Parathyroid adenoma (tissue), 2 donors: ENCODE measurements at regions not wholly inside any gene's neighbourhood (a gene's known extent, or its start where the extent isn't known, plus 50 kb on each side); places are given as distances from the start of the nearest gene placed in this dataset.

ENCODE experiments used
- H2AFZ ChIP-seq: fragments of 300-600 bp; sonication (generic); one replicate; pipeline ENCODE4 v1.7.0; 2017; ENCODE audit warnings: antibody characterized with exemption, mild to moderate bottlenecking
- H3K27ac ChIP-seq: fragments of 300-600 bp; sonication (generic); one replicate; pipeline ENCODE4 v1.7.0; 2017
- H3K27me3 ChIP-seq: fragments of 300-600 bp; sonication (generic); one replicate; pipeline ENCODE4 v1.7.0; 2017; ENCODE audit warnings: low read length; ENCODE audit not compliant: control insufficient read depth, insufficient read depth
- H3K36me3 ChIP-seq: fragments of 300-600 bp; sonication (generic); one replicate; pipeline ENCODE4 v1.7.0; 2017; ENCODE audit warnings: low read length; ENCODE audit not compliant: control insufficient read depth, insufficient read depth
- H3K4me1 ChIP-seq: fragments of 300-600 bp; sonication (generic); one replicate; pipeline ENCODE4 v1.7.0; 2017; ENCODE audit warnings: control low read depth
- H3K4me2 ChIP-seq: fragments of 300-600 bp; sonication (generic); one replicate; pipeline ENCODE4 v1.7.0; 2017; ENCODE audit warnings: low read length
- H3K4me3 ChIP-seq: fragments of 300-600 bp; sonication (generic); one replicate; pipeline ENCODE4 v1.7.0; 2017; ENCODE audit warnings: low read depth, low read length
- H3K79me2 ChIP-seq: fragments of 300-600 bp; sonication (generic); one replicate; pipeline ENCODE4 v1.7.0; 2017; ENCODE audit warnings: control low read depth
- H3K9ac ChIP-seq: fragments of 300-600 bp; sonication (generic); one replicate; pipeline ENCODE4 v1.7.0; 2017; ENCODE audit warnings: mild to moderate bottlenecking
- H3K9me3 ChIP-seq: fragments of 300-600 bp; sonication (generic); one replicate; pipeline ENCODE4 v1.7.0; 2017; ENCODE audit warnings: low read length; ENCODE audit not compliant: control insufficient read depth
- TF ChIP-seq, protein P1 (sequence below): fragments of 300-600 bp; sonication (generic); IDR thresholded peaks from one replicate; pipeline ENCODE4 v1.7.0; 2017; ENCODE audit warnings: antibody characterized with exemption, mild to moderate bottlenecking
- donor health status: primary hyperparathyroidism.

DNA sequence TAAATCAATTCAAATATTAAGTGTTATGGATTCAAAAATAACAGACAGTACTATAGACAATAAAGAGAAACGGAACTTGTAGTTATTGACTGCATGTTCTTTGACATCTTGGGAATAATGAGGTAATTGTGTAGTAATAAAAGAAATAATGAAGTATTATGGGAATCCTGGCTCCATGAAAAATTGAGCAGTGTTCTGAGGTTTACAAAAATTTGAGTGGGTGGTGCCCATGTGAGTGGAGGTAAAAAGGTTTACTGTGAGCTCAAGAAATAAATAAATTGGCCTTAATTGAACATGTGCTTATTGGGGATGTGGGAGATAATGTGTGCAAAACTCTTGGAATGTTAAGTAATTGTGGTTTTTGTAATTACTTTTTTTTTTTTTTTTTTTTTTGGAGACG lies 1013.7 kb upstream of the GJE1 start:
- Histone ChIP-seq H3K9me3 (no peaks in the 10 kb centered on the region), H3K4me2 (no peak overlapping the region), H3K79me2 (no peaks in the 10 kb centered on the region), H3K36me3 (no peaks in the 10 kb centered on the region), H3K4me1 (no peaks in the 10 kb centered on the region), H3K27ac (no peak overlapping the region), H3K4me3 (no peak overlapping the region), H3K9ac (no peak overlapping the region), H2AFZ (no peak overlapping the region), H3K27me3 (no peaks in the 10 kb centered on the region)
- TF ChIP-seq, protein P1, sequence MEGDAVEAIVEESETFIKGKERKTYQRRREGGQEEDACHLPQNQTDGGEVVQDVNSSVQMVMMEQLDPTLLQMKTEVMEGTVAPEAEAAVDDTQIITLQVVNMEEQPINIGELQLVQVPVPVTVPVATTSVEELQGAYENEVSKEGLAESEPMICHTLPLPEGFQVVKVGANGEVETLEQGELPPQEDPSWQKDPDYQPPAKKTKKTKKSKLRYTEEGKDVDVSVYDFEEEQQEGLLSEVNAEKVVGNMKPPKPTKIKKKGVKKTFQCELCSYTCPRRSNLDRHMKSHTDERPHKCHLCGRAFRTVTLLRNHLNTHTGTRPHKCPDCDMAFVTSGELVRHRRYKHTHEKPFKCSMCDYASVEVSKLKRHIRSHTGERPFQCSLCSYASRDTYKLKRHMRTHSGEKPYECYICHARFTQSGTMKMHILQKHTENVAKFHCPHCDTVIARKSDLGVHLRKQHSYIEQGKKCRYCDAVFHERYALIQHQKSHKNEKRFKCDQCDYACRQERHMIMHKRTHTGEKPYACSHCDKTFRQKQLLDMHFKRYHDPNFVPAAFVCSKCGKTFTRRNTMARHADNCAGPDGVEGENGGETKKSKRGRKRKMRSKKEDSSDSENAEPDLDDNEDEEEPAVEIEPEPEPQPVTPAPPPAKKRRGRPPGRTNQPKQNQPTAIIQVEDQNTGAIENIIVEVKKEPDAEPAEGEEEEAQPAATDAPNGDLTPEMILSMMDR, result no peak

DNA sequence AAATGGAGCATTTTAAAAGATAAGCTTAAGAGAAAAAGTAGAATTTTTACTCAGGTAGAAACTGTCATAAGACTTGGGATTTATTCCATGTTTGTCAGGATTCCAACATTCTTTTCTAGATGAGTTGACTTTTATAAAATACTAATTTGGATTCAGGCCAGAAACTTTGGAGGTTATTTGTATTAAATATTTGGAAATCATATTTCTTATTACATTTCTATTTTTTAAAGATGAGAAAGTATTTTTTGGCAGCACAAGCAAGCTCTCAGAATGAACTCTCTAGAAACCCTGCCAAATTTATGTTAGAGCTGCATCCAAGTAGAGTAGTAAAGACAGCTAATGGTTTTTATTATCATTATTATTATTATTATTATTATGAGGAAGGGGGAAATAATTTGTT lies 1014.9 kb upstream of the GJE1 start:
- H2AFZ ChIP-seq, result no peak overlapping the region
- H3K4me3 ChIP-seq, result no peak overlapping the region
- no peak overlapping the region for H3K9ac ChIP-seq
- no peaks in the 10 kb centered on the region for H3K79me2 ChIP-seq
- no peaks in the 10 kb centered on the region for H3K4me1 ChIP-seq
- TF ChIP-seq, protein P1, result no peak
- H3K27me3 ChIP-seq, result no peaks in the 10 kb centered on the region
- no peaks in the 10 kb centered on the region for H3K9me3 ChIP-seq
- H3K27ac ChIP-seq, result no peak overlapping the region
- no peak overlapping the region for H3K4me2 ChIP-seq
- H3K36me3 ChIP-seq, result no peaks in the 10 kb centered on the region

DNA sequence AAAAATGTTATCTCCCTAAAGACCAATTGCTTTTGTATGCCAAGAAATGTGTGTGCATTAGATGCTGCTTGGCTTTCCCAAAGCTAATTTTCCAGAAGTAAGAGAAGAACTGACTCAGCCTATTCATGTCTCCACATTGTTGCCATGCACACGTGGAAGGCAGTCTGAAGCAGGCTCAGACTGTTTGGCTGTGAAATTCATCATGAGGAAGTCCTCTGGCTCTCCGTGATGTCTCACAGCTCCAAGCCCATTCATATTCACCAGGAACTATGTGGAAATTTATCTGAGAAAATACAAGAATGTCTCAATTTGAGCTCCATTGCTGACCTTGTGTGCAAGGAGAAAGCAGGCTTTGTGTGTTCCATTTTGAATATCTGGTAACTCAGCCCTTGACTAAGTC lies 1022.2 kb upstream of the GJE1 start:
- H3K79me2 ChIP-seq, result no peaks in the 10 kb centered on the region
- H3K27me3 ChIP-seq, result no peaks in the 10 kb centered on the region
- H3K9me3 ChIP-seq, result no peaks in the 10 kb centered on the region
- no peaks in the 10 kb centered on the region for H3K36me3 ChIP-seq
- H3K27ac ChIP-seq, result no peak overlapping the region
- H3K4me1 ChIP-seq, result no peaks in the 10 kb centered on the region
- H3K9ac ChIP-seq, result no peak overlapping the region
- H3K4me3 ChIP-seq, result no peak overlapping the region
- no peak overlapping the region for H2AFZ ChIP-seq
- H3K4me2 ChIP-seq, result no peak overlapping the region
- TF ChIP-seq, protein P1, result no peak

DNA sequence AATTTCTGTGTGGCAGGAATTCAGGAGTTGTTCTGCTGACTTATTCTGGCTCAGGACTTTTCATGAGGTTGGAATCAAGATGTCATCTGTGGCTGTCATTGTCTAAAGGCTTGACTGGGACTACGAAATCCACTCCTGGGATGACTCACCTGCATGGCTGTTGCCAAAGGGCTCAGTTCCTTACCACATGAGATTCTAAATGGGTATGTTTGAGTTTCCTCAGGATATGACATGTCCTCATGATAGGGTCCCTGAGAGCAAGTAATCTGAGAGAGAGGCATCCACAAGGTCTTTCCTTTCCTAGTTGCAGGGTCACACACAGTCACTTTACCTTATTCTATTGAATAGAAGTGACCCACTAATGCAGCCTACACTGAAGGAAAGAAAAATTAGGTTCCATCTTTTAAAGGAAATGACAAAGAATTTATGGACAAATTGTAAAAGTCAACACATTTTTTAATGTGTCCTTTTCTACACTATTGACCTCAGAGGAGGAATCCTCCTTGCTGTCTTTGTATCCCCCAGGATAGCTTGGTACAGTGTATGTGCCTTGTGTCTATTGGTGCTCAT lies 1025.0 kb upstream of the GJE1 start:
- Histone ChIP-seq H3K27me3 (no peaks in the 10 kb centered on the region), H3K79me2 (no peaks in the 10 kb centered on the region), H3K4me1 (no peaks in the 10 kb centered on the region), H3K9ac (no peak overlapping the region), H3K4me2 (no peak overlapping the region), H3K36me3 (no peaks in the 10 kb centered on the region), H3K9me3 (no peaks in the 10 kb centered on the region), H2AFZ (no peak overlapping the region), H3K4me3 (no peak overlapping the region), H3K27ac (no peak overlapping the region)
- TF ChIP-seq, protein P1, result no peak

DNA sequence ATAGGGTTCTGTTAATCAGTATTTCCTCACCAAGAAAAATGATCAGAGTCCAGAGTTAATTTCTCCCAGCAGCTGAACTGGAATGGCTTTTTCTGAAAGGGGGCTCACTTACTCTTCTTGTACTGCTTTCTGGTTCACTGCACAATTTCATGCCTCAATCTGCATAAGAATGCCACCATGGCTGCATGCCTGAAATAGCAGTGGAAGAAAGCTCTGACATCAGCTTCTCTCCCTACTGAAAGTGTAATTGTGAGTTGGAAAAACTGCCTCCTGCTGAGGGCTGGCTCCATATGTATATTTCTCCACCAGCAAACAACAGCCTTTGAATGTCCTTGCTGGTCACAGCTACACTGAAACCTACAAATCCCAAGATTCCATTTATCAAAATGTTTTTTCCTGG lies 1027.2 kb upstream of the GJE1 start:
- Histone ChIP-seq H2AFZ (no peak overlapping the region), H3K36me3 (no peaks in the 10 kb centered on the region), H3K79me2 (no peaks in the 10 kb centered on the region), H3K4me3 (no peak overlapping the region), H3K9ac (no peak overlapping the region), H3K4me1 (no peaks in the 10 kb centered on the region), H3K27ac (no peak overlapping the region), H3K9me3 (no peaks in the 10 kb centered on the region), H3K4me2 (no peak overlapping the region), H3K27me3 (no peaks in the 10 kb centered on the region)
- TF ChIP-seq, protein P1, result no peak
